Amygdala (tissue), 56 donors: ENCODE measurements at regions not wholly inside any gene's neighbourhood (a gene's known extent, or its start where the extent isn't known, plus 50 kb on each side); places are given as distances from the start of the nearest gene placed in this dataset.
A peak's percentile ranks its signal among the peaks of the same experiment; 100 is the strongest.

Experiments
- DNase-seq, 56 donors: peaks; one replicate each; lab custom pipeline; 2025; lab: John Stamatoyannopoulos, UW

DNA sequence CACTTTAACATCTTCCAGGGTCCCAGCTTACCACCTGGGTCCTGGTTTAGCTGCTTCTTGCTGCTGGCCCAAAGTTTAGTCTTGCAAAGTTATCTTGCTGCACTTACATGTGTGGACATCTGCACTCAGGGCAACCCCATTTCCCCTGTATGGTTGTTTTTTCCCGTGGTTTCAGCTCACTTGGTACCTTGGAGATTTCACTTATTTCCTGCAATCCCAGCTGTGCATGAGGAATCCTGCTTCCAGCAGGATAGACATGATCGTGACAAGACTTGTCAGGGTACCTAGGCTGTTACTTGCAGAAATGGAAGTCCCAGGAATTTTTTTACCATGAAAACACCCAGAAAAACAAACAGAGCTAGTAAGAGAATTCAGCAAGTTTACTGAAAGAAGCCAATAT is 95.9 kb upstream of the LEP start:
- no peak for DNase-seq

DNA sequence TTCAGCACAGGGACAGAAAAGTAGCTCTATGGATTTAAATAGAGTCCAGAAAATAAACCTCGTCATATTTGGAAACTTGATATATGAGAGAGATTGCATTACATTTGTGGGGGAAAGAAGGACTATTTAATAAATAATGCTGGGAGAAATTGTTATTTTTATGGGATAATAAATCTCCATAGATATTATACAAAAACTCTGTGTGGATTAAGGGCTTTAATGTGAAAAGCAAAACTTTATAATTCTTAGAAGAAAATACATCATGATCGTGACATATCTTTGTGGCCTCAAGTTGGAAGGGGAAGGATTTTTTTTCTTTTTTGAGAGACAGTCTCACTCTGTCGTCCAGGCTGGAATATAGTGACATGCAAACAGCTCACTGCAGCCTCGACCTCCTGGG is 95.0 kb upstream of the LEP start:
- DNase-seq = no peak

DNA sequence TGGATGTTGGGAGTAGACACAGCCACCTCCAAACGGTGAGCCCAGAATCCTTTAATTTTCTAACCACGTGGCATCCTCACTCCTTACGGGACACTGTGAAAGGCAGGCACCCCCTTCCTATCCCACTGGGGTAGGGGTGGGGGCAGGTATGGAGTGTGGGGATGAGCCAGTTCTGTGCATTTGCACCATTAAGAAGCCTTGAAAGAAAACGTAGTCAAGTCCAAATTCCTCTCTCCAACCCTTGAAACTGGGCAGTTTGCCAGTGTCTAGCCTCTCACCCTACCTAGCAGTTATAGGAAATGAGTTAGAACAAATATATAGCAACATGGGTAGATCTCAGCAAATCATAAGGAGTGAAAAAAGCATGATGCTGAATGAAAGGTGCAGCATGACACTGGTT is 92.4 kb upstream of the LEP start:
- DNase-seq = no peak

DNA sequence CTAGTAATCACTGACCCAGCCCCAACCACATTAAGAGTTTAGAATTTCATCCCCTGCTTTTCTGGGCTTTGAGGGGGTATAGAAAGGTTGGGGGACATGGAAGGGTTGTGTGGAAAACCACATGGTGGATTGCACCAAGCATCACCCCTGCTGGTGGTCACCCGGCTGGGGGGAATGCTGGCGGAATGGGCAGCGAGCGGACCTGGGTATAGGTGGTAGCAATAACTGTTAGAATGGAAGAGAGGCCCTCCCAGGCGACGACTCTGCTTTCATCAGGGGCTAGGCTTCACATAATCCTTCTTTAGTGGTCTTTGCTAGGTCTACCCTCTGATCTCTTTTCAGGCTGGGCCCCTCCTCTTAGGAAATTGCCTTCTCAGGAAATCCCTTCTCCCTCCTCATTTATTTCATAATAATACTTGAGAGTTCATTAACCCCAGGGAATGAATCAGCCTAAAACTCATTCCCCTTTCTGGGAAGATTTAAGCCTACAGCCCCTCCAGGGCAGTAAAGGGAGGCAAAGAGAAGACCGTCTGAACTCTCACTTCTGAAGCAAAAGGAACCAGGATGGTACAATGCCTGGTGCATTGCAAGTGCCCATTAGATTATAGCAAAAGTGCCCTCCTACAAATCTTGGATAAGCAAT is 90.7 kb upstream of the LEP start:
- DNase-seq = no peak

DNA sequence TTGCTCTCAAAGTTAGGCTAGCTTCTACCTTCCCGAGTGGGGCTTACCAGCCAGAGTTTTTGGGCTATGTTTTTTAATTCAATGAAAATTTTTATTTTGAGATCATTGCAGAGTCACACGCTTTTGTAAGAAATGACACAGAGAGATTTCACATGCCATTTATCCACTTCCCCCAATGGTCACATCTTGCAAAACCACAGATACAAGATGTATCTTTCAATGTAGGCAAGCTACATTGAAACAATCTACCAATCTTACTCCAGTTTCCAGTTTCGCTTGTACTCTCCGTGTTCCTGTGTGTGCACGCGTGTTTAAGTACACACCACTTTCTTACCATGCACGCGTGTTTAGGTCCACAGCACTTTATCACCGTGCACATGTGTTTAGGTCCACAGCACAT is 89.4 kb upstream of the LEP start:
- no peak for DNase-seq

DNA sequence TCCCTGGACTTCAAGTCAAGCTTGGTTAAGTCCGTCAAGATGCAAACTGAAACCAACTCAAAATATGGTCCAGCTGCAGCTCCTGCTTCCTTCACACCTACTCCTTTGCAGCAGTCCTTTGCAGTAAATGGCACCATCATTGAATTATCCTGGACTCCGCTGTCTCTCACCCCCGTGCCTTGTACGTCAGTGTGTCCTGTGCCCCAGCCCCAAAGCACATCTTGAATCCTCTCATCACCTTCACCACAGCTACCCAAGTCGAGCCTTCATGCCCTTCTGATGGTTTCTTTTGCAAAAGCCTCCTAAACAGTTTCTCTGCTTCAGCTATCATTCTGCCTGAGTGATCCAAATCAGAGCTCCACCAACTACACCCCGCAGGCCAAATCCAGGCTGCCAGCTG is 88.4 kb upstream of the LEP start:
- DNase-seq = no peak

DNA sequence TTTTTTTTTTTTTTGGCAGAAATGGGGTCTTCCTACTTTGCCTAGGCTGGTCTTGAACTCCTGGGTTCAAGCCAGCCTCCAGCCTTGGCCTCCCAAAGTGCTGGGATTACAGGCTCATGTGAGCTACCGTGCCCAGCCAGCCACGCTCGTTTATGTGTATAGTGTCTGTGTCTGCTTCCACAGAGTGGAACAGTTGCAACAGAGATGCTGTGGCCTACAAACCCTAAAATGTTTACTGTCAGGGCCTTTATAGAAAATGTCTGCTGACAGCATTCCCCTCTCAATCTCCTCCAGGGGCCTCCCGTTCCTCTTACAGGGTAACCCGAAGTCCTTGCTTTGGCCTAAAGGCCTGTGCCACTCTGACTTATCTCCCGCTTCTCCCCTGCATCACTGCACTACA is 87.6 kb upstream of the LEP start:
- DNase-seq = no peak

DNA sequence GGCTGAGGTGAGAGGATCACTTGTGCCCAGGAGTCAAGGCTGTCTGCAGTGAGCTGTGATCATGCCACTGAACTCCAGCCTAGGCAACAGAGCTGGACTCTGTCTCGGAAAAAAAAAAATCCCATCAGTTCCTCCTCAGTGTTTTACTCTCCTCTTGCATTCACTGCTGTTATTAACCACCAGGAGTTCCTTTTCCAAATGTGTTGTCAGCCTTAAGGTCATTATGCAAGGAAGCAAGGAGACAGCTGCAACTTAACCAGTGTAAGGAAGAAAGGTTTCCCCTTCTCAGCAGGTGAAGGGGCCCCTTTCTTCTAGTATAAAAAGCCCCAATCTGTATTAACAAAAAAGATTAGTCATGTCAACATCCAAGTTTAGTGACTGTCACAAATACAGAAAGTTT is 86.6 kb upstream of the LEP start:
- no peak for DNase-seq

DNA sequence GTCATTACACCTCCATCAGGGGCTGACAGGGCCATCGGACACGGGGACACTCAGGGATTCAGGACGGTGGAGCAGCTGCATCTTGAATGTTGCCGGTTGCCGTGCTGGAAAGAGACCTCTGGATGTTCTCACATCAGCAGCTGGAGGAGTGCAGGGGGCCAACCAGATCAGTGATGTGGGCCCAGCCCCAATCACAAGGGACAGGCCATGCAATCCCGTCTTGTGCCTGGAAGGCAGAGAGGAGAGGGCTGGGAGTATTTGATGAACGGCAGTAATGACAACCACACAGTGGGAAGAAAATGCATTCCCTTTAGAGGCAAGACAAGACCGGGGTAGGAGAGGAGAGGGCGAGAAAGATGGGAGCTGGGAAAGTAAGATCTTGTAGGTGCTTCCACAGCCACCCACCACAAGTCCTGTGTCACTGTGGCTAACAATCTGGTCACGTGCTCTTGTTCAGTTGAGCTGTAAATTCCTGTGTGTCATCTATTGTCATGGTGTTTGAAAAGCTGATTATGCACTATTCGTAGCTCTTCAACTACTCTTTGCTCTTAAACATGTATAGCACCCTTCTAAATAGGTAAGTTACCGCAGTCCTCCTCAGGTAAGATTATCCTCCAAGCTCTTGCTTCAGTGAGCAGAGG is 85.9 kb upstream of the LEP start:
- no peak for DNase-seq

DNA sequence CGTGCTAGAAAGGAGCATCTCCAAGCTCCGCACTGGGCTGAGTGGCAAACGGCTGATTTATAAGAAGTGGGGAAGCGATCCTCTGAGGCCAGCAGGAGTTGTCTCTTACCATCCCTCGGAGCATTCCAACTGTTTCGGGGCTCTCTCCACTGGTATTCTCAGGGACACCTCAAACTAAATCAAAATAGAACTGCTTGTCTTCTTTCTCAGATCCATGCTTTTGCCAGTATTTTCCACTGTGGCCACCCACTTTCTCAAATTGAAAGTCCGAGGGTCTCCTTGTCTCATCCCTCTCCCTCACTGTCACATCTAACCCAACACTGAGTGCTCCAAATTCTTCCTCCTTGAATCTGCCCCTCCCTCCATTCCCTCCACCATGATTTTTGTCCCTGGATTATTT is 83.2 kb upstream of the LEP start:
- DNase-seq = no peak

DNA sequence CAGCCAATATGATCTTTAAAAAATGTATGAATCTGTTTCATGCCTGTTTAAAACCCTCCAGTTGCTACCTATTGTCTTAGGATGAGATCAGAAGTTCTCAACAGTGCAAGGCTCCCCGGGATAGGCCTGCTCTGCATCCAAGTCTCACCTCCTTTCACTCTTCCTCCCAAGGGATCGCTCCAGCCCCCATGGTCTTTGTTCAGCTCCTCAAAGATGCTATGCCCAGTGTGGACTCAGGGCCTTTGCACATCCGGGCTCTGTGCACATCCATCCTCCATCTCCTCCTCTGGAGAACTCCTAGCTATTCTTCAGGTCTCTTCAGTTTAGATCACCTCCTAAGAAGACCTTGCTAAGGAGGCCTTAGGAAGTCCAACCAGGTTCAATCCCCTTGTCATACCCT is 82.7 kb upstream of the LEP start:
- DNase-seq = no peak

DNA sequence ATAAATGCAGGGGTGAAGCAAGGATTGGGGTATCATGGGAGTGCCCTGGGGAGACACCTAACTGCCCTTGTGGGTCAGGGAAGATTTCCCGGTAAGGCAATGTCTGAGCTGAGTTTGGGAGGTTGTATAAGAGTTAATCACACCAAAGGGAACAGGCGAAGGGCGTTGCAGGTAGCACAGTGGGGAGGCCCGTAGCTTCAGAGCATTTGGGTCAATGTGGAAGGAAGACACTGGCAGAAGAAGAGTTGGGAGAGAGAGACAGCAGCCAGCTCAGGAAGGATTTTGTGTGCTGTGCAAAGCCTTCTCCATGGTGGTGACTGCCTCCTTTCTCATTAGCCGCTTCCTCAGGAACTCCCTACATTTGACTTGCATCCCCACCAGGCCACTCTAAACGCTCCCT is 80.8 kb upstream of the LEP start:
- DNase-seq = no peak

DNA sequence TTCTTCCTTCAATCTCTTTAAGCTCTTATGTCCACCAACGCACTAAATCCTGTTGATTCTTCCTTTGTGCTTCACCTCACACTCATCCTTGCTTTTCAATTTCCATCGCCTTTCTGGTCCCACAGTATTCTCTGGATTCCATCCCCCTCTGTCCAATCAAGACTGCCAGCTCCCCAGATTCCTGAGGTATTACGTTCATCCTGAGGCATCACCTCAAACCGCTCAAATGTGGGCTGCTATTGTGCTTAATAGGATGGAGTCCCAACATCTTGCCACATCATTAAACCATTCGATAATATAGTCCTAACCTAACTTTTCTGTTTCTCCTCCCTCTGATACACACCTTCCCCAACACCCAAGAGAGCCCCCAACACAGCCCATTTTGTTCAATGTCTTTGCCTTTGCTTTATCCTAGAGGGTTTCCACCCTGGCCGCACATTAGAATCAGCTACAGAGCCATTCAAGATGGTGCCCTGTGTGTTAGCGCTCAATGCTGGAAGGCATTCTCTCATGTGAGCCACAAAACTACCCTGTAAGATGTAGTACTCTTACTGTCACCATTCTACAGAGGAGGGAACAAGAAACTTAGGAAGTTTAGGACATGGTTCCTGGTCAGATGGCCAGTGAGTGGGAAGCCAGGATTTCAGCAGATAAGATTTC is 79.5 kb upstream of the LEP start:
- DNase-seq = no peak

DNA sequence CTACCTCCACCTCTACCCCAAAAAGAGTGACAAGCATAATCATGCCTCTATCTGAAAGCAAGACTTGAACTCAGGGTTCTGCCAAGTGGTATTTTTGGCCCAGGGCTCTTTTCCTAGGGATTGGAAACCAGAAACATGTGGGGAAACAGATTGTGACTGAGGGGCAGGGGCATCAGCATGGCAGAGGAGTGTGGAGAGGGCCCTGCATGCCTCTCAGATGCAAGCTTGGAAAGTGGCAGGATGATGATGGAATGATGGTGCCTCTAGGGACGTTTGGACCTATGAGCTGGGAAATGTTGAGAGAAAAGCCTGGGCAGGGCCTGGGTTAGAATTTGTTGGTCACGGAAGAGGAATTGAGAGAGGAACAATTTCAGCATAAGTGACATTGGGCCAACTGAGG is 78.4 kb upstream of the LEP start:
- DNase-seq = no peak

DNA sequence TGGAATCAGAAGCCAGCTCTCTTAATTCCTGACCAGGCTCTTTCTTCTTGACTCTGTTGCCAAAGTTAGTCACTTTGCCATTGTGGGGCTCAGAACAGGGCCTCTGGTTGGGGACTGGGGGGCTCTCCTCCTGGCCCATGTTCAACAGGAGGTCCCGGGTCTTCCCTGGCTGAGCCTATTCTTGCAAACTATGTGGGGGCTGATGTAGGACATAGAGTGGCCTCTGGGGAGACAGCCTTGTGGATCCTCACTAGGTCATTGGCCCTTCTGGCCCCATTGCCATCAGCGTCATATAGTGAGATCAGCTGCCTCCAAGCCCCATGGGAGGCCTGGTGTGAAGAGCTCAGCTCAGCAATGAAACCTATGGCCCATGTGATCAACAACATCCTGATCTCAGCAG is 77.6 kb upstream of the LEP start:
- no peak for DNase-seq

DNA sequence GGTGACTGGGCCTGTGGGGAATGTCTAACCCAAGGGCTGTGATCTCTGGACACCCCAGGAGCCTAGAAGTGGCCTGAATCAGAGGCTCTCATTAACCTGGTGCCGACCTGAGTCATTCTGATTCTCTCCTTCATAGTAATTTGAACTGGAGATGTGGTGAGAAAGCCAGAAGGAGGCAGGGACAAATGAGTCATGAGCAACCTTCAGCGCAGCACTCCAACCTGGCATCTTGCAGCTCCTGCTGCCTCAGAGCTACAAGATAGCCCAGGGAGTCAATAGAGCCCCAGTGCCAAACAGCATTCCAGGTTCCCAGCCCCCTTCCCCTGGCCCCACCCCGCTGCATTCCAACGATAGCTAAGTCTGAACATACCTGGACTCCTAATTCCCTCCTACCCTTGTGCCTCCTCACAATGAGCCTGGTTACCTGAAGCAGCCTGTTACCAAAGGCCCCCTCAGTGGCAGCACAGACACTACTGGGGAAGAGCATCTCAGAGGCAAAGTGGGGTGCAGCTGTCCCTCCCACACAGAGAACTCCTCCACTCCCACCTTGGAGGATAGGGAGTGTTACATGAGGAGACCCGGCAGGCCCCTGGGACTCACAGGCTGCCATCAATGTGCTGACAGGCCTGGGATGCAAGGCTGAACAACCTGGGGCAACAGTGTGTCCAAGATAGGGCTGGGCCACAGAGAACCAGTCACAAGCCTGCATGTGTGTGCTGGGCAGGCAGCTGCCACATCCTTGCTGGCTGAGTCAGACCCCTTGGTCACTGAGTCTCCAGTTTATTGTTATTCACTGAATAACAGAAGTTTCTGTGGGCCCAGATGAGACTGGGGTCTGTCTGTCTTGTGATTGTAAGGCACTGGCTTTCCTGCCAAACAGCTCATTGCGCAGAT is 76.8 kb upstream of the LEP start:
- peak in 1 of 56 donors; percentile 12 for DNase-seq

DNA sequence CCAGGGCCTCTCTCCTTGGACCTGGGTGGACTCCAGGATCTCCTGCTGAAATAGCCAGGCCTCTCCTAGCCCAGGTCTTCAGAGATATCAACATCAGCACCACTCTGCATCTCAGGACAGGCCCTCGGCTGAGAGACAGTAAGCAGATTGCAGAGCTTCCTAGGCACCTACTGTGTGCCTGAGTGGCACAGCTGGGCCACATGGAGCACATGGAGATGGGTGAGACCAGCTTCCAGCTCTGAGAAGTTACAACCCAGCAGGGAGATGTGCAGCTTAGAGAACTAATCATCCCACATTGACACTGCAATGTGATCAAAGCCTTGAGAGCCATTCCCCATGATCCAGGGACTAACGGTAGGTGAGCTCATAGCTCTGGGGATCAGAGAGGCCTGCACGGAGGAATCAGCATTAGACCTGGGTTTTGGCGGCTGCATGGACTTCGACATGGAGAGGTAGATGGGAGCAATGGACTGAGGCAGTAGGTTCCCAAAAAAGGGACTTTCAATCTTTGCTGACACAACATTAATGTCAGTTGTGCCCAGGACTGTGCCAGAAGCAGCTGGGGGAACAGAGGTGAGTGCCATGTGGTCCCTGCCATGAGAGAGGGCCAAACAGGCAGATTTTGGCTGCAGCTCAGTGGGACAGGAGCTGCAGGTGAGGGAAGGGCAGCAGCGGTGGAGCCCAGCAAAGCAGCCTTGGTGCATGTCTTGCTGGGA is 76.0 kb upstream of the LEP start:
- DNase-seq = no peak

DNA sequence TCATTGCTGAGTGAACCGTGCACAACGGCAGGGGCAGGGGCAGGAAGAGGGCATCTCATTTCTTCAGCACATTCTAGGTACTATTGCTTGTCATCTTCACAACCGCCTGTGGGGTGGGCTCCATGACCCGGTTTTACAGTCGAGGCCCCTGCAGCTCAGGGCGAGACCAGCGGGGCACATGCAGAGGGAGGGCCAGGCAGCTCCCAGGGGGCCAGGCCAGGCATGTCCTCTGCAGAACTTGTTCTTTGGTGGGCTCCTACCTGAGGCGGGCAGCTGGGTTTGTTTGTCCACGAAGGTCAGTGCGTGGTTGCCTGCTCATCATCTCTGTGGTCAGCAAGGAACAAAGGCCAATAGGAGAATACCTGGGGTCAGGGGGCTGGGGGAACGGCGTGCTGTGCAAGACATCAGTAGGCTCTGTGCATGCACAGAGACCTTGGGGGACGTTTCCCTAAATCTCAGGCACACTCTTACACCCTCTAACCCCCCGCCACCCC is 75.1 kb upstream of the LEP start:
- DNase-seq = no peak

DNA sequence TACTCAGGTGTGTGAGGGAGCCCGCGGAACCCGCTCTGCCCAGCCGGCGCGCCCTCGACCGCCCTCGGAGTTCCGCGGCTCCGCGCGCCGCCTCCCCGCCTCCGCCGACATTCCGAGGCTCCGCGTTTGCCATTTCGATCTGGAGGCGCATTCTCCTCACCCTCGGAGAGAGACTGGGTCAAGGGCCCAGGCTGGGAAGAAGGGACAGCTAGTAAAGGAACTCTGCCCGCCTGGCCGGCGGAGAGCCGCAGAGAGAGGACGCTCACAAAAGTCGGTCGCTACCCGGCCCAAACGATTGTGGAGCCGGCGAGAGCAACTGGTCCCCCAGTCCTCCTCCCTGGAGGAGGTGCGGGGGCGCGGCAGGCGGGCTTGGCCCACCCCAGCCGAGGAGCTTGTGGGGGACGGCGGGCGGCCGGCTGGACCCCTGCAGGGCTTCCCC is 74.5 kb upstream of the LEP start:
- peak in 1 of 56 donors; percentile 8 for DNase-seq

DNA sequence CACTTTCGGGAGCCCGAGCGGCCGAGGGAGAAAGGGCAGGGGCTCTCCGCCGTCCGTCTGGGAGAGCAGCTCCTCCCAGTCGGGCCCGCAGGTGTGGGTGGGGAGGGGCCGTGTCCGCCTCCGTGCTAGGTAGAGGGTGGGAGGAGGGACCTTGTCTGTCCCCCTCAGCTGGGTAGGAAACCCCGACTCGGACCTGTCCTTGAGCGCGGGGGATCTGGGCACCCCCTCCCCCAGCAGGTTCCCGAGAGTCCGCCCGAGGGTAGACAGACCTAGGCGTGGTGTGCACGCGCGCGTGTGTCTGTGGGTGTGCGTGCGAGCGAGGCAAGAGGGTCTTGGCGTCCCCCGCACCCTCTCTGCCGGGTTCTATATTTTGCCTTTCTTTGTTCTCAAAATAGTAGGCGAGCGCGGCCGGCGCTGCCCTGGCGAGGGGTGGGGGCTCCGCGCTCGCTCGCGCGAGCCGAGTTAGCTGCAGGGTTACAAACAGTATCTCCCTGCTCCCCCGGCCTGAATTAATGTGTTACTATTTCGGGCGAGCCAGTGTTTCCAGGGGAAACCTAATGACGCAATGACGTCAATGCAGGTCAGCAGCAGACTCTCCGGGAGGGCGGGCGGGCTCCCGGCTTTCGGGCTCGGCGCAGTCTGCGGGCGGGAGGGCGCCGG is 73.9 kb upstream of the LEP start:
- peak in 25 of 56 donors; percentile 7 to 81 (median 25) for DNase-seq
